ENCODE measurements at regions not wholly inside any gene's neighbourhood (a gene's known extent, or its start where the extent isn't known, plus 50 kb on each side); places are given as distances from the start of the nearest gene placed in this dataset.
"Not testable (repeated sequence)": the region's sequence is repeated elsewhere in the genome, so short reads cannot be mapped to it uniquely, and the experiment has no call there.

DNA sequence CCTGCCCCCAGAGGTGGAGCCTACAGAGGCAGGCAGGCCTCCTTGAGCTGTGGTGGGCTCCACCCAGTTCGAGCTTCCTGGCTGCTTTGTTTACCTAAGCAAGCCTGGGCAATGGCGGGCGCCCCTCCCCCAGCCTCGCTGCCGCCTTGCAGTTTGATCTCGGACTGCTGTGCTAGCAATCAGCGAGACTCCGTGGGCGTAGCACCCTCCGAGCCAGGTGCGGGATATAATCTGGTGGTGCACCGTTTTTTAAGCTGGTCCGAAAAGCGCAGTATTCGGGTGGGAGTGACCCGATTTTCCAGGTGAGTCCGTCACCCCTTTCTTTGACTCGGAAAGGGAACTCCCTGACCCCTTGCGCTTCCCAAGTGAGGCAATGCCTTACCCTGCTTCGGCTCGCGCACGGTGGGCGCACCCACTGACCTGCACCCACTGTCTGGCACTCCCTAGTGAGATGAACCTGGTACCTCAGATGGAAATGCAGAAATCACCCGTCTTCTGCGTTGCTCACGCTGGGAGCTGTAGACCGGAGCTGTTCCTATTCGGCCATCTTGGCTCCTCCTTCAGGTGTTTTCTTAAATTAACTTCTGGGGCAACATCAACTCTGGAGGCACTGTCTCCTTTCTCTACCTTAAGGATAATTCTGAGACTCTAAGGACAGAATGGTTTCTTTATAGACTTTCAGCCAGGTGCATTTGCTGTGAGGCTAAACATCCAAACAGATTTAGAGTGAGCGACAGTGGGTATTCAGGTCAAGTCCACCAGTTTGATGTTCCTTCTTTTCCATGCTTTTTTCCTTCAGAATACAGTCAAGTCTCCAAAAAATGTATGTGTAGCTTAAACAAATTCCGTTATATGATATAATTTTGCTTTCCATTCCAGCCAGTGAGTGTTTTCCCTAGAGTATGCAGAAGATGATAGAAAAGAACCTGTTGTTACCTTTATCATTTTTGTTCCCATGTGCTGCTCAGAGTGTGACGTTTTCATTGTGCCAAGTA, 170.8 kb downstream of the KCNRG start:
- TF ChIP-seq EZH2 (IDR thresholded peaks at IDR 0.05; ENCODE audit: insufficient read depth, low read length), result not testable (repeated sequence)
- TF ChIP-seq, protein P1, sequence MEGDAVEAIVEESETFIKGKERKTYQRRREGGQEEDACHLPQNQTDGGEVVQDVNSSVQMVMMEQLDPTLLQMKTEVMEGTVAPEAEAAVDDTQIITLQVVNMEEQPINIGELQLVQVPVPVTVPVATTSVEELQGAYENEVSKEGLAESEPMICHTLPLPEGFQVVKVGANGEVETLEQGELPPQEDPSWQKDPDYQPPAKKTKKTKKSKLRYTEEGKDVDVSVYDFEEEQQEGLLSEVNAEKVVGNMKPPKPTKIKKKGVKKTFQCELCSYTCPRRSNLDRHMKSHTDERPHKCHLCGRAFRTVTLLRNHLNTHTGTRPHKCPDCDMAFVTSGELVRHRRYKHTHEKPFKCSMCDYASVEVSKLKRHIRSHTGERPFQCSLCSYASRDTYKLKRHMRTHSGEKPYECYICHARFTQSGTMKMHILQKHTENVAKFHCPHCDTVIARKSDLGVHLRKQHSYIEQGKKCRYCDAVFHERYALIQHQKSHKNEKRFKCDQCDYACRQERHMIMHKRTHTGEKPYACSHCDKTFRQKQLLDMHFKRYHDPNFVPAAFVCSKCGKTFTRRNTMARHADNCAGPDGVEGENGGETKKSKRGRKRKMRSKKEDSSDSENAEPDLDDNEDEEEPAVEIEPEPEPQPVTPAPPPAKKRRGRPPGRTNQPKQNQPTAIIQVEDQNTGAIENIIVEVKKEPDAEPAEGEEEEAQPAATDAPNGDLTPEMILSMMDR (IDR thresholded peaks at IDR 0.05; ENCODE audit: insufficient read depth, low read depth, low read length), result not testable (repeated sequence)

Measured in astrocyte (in vitro differentiated cells and primary cell).